Cerebellar cortex (tissue), 1 donor: ENCODE measurements at regions not wholly inside any gene's neighbourhood (a gene's known extent, or its start where the extent isn't known, plus 50 kb on each side); places are given as distances from the start of the nearest gene placed in this dataset.
A peak's percentile ranks its signal among the peaks of the same experiment; 100 is the strongest.

ENCODE experiments used
- DNase-seq: peaks from one replicate; pipeline ENCODE4 v3.0.0-alpha.2; 2015; ENCODE audit warnings: low spot score

GRCh38 chr5:90191352-90192045 is 218.1 kb downstream of the CETN3 start:
- no peak for DNase-seq

GRCh38 chr5:90185897-90186468 is 223.6 kb downstream of the CETN3 start:
- DNase-seq: no peak

GRCh38 chr5:90184764-90185163 is 224.8 kb downstream of the CETN3 start:
- DNase-seq: no peak

GRCh38 chr5:90182726-90183125 is 226.8 kb downstream of the CETN3 start:
- DNase-seq: no peak

GRCh38 chr5:90174236-90174635 is 235.3 kb downstream of the CETN3 start:
- DNase-seq: no peak

DNA sequence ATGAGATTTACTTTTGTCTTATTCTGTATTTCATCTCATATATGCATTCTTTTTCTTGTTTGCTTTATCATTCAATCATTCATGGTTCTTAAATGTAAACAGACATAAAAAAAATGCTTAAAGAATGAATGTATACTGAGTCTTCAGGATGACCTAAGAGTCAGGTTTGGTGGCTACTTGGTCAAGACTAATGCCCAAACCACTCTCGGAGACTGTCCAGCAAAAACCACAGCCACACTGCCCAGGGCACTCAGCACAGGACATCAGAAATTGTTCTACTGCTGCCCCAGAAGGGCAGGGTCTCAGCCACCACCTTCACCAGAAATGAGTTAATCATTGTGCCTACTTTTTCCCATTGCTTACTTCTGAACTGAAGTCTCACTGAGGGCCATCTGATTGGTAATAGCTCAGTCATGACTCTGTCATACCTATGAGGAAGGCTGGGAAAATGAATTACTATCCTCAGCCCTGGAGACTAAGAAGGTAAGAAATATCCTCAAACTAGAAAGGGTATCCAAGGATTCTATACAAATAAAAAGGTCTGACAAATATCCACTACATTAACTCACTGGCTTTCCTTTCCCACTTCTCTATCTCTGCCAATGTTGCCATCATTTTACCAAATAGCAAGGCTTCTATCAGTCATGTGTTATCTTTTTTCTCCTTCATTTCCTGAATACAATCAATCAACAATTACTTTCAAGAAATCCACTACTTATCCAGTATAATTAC is 236.1 kb downstream of the CETN3 start:
- DNase-seq: no peak

DNA sequence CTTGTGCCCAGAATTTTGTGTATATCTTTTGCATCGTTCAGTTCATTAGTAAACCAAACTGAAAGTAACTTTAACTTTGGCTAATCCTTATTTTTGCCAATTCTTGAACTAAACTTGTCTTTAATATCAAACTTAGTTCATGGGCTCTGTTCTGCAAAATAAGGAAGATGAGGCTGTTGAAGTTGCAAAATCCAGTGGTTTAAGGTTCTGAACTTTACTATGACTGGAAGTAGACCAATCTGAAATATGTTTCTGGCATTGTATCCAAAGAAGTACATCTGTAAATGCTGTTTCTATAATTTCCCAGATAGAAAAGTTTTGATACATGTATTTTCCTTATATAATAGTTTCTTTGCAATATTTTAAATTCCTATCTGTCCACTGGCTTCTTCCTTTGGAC is 238.1 kb downstream of the CETN3 start:
- no peak for DNase-seq

GRCh38 chr5:90170261-90170660 is 239.3 kb downstream of the CETN3 start:
- peak; percentile 6 for DNase-seq

GRCh38 chr5:90169078-90169477 is 240.5 kb downstream of the CETN3 start:
- peak; percentile 22 for DNase-seq

GRCh38 chr5:90168399-90168798 is 241.2 kb downstream of the CETN3 start:
- no peak for DNase-seq

DNA sequence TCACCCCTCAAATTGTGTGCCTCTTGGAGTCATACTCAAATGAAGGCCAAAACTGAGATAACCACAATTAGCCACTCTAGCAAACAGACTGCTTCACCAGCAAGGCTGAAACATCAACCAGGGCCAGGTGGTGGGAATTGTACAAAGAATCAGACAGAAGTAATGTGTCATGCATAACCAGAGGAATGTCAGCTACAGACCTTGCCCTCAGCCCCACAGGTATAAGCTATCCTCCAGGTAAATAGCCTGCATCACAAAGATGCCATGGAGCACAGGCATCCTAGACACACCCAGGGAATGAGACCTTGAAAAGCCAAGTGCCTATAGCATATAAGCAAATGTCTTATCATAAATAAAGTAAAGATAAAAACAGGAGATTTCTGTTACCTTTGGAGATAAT is 242.7 kb downstream of the CETN3 start:
- DNase-seq: no peak

GRCh38 chr5:90162324-90162723 is 247.2 kb downstream of the CETN3 start:
- DNase-seq: no peak

DNA sequence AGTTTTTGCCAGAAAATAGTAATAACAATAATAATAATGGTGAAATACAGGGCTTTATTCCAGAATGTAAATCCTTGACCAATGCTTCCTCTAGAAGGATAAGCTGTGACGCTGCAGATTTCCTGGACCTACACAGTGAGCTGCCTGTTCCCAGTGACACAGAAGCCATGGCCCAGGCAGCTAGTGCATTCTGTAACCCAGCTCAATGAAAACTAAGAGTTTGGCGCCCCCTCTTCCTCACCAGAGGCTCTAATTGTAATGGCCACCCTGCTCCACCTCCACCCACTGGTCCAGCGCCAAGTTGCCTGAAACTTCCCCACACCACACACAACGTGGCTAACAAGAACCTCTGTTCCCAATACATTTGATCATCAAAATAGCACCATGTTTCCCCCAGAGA is 248.1 kb downstream of the CETN3 start:
- peak; percentile 11 for DNase-seq

- no peak for DNase-seq
Measured at GRCh38 chr5:90158131-90158530, 251.4 kb downstream of the CETN3 start.

DNA sequence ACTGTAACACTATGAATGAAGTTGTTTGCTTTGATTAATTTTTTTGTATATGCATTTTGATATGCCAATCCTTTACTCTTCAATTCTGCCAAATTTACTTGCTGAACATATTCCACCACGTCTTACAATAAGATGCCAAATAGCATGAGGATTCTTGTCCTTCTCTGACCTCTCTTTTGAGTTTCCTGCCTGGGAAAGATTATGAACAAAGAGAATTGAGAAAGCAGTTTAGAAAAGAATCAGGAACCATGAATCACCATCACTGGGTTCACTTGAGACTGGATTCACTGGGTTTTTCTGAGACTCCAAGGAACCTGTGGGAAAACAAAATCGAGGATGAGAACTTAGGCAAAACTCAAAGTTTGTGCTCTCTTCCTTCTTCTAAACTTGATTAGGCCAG is 256.5 kb downstream of the CETN3 start:
- no peak for DNase-seq

GRCh38 chr5:90144625-90145327 is 264.8 kb downstream of the CETN3 start:
- no peak for DNase-seq

- DNase-seq: no peak
Measured at GRCh38 chr5:90142541-90142940, 267.0 kb downstream of the CETN3 start.

DNA sequence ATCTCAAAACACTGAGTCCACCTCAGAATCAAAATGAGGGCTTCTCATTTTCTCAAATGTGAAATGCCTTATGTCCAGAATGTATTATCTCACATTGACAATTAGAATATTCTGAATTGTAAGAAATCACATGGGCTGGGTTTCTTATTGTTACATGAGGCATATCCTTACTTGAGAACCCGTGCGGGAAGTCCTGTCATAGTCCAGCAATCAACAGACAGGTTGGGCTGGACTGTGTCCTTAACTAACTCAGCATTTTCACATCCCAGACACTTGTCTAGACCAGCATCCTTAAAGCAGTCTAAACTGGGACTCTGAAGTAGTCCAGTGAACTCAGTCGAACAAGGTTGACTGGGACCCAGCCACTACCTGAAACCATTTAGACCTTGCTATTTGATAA is 267.6 kb downstream of the CETN3 start:
- no peak for DNase-seq

DNA sequence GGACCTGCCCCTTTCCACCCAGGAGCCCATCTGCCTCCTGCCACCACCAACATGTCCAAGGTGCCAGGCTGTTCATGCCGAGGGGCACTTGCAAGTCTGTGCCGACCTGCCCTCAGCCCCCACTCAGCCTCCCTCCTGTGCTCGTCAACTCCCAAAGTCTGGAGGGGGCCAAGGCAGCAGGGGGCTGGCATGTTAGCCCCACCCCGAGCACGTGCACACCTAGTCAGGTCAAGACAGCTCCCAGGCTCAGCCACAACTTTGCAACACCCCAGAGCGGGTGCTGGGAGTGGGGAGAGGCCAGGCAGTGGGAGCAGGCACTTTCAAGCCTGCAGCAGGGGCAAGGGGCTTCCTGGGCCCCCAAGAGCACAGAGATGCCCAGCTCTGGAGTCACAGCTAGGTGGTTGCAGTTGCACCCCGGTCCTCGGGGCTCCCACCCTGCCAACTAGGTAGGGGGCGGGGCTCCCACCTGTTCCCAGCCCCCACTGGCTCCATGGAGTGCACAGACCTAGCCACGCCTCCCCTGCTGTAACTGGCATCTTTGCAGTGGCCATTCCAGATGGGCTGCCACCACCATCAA is 272.5 kb downstream of the CETN3 start:
- DNase-seq: no peak

DNA sequence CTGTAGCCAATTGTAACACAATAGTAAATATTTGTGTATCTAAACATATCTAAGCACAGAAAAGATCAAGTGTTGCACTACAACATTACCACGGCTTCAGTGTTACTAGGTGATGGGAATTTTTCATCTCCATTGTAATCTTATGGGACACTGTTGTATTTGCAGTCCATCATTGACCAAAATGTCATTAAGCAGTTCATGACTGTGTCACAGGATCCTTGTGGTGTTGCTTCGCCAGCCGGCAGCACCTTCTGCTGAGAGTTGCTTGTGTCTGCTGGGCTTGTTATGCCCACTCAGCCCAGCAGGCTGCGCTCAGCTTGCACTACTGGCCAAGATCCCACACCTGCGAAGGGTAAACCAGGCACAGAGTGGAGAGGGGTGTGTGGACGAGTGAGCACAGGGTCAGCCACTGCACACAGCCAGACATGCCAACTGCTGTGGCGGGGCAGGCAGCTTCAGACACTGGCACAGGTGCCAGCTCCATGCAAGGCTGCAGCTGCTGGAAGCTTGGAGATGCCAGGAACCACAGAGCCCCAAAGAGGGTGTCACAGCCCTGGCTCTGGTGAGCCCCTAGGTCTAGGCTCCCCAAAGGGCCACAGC is 273.7 kb downstream of the CETN3 start:
- no peak for DNase-seq

DNA sequence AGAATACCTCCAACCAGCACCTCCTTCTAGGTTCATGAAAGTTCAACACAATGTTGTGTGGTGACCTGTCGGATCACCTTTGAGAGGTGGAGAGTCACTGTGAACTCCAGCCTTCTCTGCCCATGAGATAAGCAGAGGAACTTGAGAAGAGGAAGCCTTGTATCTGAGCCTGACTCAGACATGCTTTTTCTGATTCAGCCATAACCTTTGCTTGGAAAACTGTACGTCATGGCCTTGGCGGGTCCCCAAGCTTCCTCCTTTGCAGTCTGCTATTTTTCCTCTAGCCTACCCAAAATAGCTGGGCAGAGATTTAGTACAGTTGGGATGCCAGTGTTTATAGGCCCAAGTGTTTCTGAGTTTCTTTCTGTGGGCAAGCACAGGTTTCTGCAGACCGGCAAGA is 274.7 kb downstream of the CETN3 start:
- no peak for DNase-seq

DNA sequence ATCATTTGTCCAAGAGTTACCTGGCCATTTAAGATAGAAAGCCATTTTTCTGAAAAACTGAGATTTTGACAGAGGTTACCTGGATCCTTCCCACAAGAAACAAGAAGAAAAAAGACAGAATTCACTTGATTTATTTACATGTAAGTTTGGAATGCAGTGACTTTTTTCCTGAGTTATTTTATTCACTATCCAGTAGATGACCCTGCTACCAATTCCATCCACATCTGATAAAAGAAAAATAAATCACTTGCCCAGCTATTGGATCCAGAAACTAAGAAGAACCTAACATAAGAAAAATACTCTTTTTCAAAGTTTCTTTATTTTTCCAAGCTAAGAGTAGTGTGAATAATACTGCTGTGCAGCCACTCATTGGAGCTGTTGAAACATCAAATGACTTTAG is 275.2 kb downstream of the CETN3 start:
- DNase-seq: no peak
